ENCODE measurements at regions not wholly inside any gene's neighbourhood (a gene's known extent, or its start where the extent isn't known, plus 50 kb on each side); places are given as distances from the start of the nearest gene placed in this dataset.

DNA sequence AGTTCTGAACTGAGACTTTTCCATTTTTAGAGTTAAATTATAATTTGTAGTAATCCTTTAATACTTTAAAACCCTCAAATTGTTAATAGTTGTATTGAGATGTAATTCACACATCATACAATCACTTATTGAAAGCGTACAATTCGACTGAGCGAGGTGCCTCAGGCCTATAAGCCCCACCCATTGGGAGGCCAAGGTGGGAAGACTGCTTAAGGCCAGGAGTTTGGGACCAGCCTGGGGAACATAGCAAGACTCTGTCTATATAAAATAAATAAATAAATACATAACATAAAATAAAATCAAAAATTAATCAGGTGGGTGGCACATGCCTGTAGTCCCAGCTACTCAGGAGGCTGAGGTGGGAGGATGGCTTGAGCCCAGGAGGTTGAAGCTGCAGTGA, 70.3 kb downstream of the RWDD4 start:
- TF ChIP-seq RXRA (IDR thresholded peaks at IDR 0.05; ENCODE audit: borderline replicate concordance, low read depth) (no peak), FOXM1 (IDR thresholded peaks at IDR 0.05; ENCODE audit: low read depth) (no peak), TAF1 (IDR thresholded peaks at IDR 0.05; ENCODE audit: borderline replicate concordance, low read depth, low read length) (no peak), SIN3A (IDR thresholded peaks at IDR 0.05; ENCODE audit: borderline replicate concordance, low read depth, low read length) (no peak), FOXJ3 (CRISPR knock-in tag; IDR thresholded peaks at IDR 0.05) (no peak), REST (IDR thresholded peaks at IDR 0.05; ENCODE audit: low read depth, low read length) (no peak), GABPA (IDR thresholded peaks at IDR 0.05; ENCODE audit: low read depth) (no peak), FOSL2 (IDR thresholded peaks at IDR 0.05; ENCODE audit: borderline replicate concordance, low read depth) (no peak), POLR2AphosphoS5 (IDR thresholded peaks at IDR 0.05; ENCODE audit: low read depth, low read length) (no peak), JUND (IDR thresholded peaks at IDR 0.05) (no peak)
- TF ChIP-seq, protein P1, sequence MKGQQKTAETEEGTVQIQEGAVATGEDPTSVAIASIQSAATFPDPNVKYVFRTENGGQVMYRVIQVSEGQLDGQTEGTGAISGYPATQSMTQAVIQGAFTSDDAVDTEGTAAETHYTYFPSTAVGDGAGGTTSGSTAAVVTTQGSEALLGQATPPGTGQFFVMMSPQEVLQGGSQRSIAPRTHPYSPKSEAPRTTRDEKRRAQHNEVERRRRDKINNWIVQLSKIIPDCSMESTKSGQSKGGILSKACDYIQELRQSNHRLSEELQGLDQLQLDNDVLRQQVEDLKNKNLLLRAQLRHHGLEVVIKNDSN (IDR thresholded peaks at IDR 0.05; ENCODE audit: borderline replicate concordance, low read depth) = no peak

GRCh38 chr4:183589461-183590099, 69.4 kb downstream of the RWDD4 start:
- 67% methylated on average over 5 of the region's 5 CpGs for WGBS (ENCODE audit: low lambda C conversion rate)
- TF ChIP-seq FOSL2 (IDR thresholded peaks at IDR 0.05; ENCODE audit: borderline replicate concordance, low read depth) (no peak), TCF12 (IDR thresholded peaks at IDR 0.05) (peak; percentile 27; the same call in 1 of the 2 replicates)
- Histone ChIP-seq H3K9me3 (no peaks in the 10 kb centered on the region), H2AFZ (ENCODE audit: low read depth) (no peak overlapping the region), H3K9me2 (no peaks in the 10 kb centered on the region), H3K36me3 (replicated peaks in 1 of 2; ENCODE audit: control insufficient read depth in 1 of 2, insufficient read depth in 2 of 2, low read length in 1 of 2) (no peaks in the 10 kb centered on the region), H3K27ac (ENCODE audit: low read depth in 2 of 2, low read length in 1 of 2) (no peak overlapping the region), H3K4me2 (no peak overlapping the region), H3K4me1 (ENCODE audit: control insufficient read depth in 1 of 2, insufficient read depth in 2 of 2, low read depth in 1 of 2, low read length in 1 of 2) (no peaks in the 10 kb centered on the region), H3K79me2 (ENCODE audit: insufficient read depth) (no peaks in the 10 kb centered on the region), H3K27me3 (ENCODE audit: insufficient read depth) (no peaks in the 10 kb centered on the region), H3K4me3 (ENCODE audit: low read depth in 2 of 2, low read length in 1 of 2) (no peak overlapping the region), H4K20me1 (ENCODE audit: insufficient read depth) (no peaks in the 10 kb centered on the region), H3K9ac (no peak overlapping the region), H3F3A (replicated peaks; ENCODE audit: insufficient read depth) (no peaks in the 10 kb centered on the region)
- ChIA-PET CTCF (interaction anchor here (0.9 to 1.3 kb wide), 2 partner anchors 10 to 11 kb away, joined by 3 to 5 read pairs; no protein-coding TSS in a partner anchor), POLR2A (no interaction called here)
- no peak for DNase-seq

More for the DNA sequence above, 70.3 kb downstream of the RWDD4 start:
- DNase-seq = no peak
- H3K4me2 ChIP-seq = no peak overlapping the region
- H3K9me2 ChIP-seq = no peaks in the 10 kb centered on the region
- ChIA-PET CTCF (interaction anchor here (1.0 to 1.3 kb wide), 2 partner anchors 11 kb away, joined by 3 read pairs; no protein-coding TSS in a partner anchor), POLR2A (no interaction called here)
- no peak overlapping the region for H3K9ac ChIP-seq
- H3K9me3 ChIP-seq = no peaks in the 10 kb centered on the region
- H3K79me2 ChIP-seq (ENCODE audit: insufficient read depth) = no peaks in the 10 kb centered on the region
- H3K4me3 ChIP-seq (ENCODE audit: low read depth in 2 of 2, low read length in 1 of 2) = no peak overlapping the region
- H3F3A ChIP-seq (replicated peaks; ENCODE audit: insufficient read depth) = no peaks in the 10 kb centered on the region
- no peaks in the 10 kb centered on the region for H3K36me3 ChIP-seq (replicated peaks in 1 of 2; ENCODE audit: control insufficient read depth in 1 of 2, insufficient read depth in 2 of 2, low read length in 1 of 2)
- no peaks in the 10 kb centered on the region for H3K4me1 ChIP-seq (ENCODE audit: control insufficient read depth in 1 of 2, insufficient read depth in 2 of 2, low read depth in 1 of 2, low read length in 1 of 2)
- no peak overlapping the region for H3K27ac ChIP-seq (ENCODE audit: low read depth in 2 of 2, low read length in 1 of 2)
- H3K27me3 ChIP-seq (ENCODE audit: insufficient read depth) = no peaks in the 10 kb centered on the region
- WGBS (ENCODE audit: low lambda C conversion rate) = 90% methylated on average over 3 of the region's 3 CpGs
- H2AFZ ChIP-seq (ENCODE audit: low read depth) = no peak overlapping the region
- H4K20me1 ChIP-seq (ENCODE audit: insufficient read depth) = no peaks in the 10 kb centered on the region

Data from SK-N-SH (cell line).